ENCODE measurements at regions not wholly inside any gene's neighbourhood (a gene's known extent, or its start where the extent isn't known, plus 50 kb on each side); places are given as distances from the start of the nearest gene placed in this dataset.

DNA sequence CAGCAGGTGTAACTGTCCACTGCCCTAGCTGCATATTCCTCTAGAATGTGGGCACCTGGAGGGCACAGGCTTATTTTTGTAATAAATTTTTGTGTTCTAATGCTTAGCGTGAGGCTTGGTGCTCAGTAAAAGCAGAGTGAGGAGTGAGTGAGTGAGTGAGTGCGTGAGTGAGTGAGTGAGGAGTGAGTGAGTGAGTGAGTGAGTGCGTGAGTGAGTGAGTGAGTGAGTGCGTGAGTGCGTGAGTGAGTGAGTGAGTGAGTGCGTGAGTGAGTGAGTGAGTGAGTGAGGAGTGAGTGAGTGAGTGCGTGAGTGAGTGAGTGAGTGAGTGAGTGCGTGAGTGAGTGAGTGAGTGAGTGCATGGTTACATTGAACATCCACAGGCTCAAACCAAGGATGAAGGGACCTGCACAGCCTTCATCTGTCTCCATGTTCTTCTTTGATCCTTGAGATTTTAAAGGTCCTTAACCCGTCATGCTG lies 371.5 kb downstream of the MED10 start:
- no peak overlapping the region for H3K18ac ChIP-seq (ENCODE audit: insufficient read length, low read depth, low read length)
- no CpG with 5 or more reads among the region's 9 CpGs for WGBS (ENCODE audit: extremely low coverage, insufficient read length, low lambda C conversion rate)
- H3K27me3 Mint-ChIP-seq (ENCODE audit: low read depth) = peaks cover 20% of the 10 kb centered on the region
- no peak overlapping the region for H2BK20ac ChIP-seq (ENCODE audit: low read depth, low read length, poor library complexity, severe bottlenecking)
- no peak overlapping the region for H2AK5ac ChIP-seq (ENCODE audit: insufficient read length, low read length)
- no peak overlapping the region for H2BK120ac ChIP-seq (ENCODE audit: low read depth, low read length, poor library complexity, severe bottlenecking)
- no peaks in the 10 kb centered on the region for H4K20me1 ChIP-seq (ENCODE audit: control insufficient read depth, insufficient read depth, insufficient read length)
- H2AFZ ChIP-seq (ENCODE audit: low read length) = no peak overlapping the region
- H4K8ac ChIP-seq (replicated peaks; ENCODE audit: insufficient read length, low read depth, low read length) = no peak overlapping the region
- TF ChIP-seq, protein P1, sequence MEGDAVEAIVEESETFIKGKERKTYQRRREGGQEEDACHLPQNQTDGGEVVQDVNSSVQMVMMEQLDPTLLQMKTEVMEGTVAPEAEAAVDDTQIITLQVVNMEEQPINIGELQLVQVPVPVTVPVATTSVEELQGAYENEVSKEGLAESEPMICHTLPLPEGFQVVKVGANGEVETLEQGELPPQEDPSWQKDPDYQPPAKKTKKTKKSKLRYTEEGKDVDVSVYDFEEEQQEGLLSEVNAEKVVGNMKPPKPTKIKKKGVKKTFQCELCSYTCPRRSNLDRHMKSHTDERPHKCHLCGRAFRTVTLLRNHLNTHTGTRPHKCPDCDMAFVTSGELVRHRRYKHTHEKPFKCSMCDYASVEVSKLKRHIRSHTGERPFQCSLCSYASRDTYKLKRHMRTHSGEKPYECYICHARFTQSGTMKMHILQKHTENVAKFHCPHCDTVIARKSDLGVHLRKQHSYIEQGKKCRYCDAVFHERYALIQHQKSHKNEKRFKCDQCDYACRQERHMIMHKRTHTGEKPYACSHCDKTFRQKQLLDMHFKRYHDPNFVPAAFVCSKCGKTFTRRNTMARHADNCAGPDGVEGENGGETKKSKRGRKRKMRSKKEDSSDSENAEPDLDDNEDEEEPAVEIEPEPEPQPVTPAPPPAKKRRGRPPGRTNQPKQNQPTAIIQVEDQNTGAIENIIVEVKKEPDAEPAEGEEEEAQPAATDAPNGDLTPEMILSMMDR (conservative IDR thresholded peaks at IDR 0.05) = no peak
- no peak overlapping the region for H2BK5ac ChIP-seq (ENCODE audit: insufficient read length, low read length)
- no peak overlapping the region for H3K4ac ChIP-seq (ENCODE audit: low read depth, low read length)
- H3K36me3 Mint-ChIP-seq (ENCODE audit: insufficient read depth in 1 of 3, low read depth in 3 of 3) = peaks cover 0 to 10% (median 9%) of the 10 kb centered on the region in 3 experiments; a peak in 2 of 7 replicates
- no peak overlapping the region for H3K14ac ChIP-seq (ENCODE audit: insufficient read depth, low read length)
- no peak overlapping the region for H2BK12ac ChIP-seq (ENCODE audit: insufficient read length, low read depth, low read length)
- H3K79me2 ChIP-seq (ENCODE audit: insufficient read depth, low read length) = no peaks in the 10 kb centered on the region
- no peak for DNase-seq
- H3K56ac ChIP-seq (ENCODE audit: insufficient read length, low read depth, low read length) = no peak overlapping the region
- no peak overlapping the region for H3K9ac ChIP-seq (ENCODE audit: extremely low read depth, insufficient read length, low read length)
- no peaks in the 10 kb centered on the region for H3K4me1 Mint-ChIP-seq
- no peak overlapping the region for H3K4me2 ChIP-seq (ENCODE audit: insufficient read depth, insufficient read length, low read length)
- no peaks in the 10 kb centered on the region for H3K9me3 ChIP-seq (ENCODE audit: control insufficient read depth, low read depth, low read length)
- no peaks in the 10 kb centered on the region for H3K27me3 ChIP-seq (ENCODE audit: insufficient read depth, low read length)
- H3K4me1 ChIP-seq (ENCODE audit: insufficient read depth, low read length) = no peaks in the 10 kb centered on the region
- no peak overlapping the region for H3T11ph ChIP-seq (ENCODE audit: low read length)
- no peak overlapping the region for H3K27ac Mint-ChIP-seq
- H3K23me2 ChIP-seq (ENCODE audit: insufficient read length, low read depth, low read length, poor library complexity, severe bottlenecking) = no peaks in the 10 kb centered on the region
- no peaks in the 10 kb centered on the region for H3K79me1 ChIP-seq (ENCODE audit: insufficient read depth, low read depth, low read length, poor library complexity, severe bottlenecking)
- H3K27ac ChIP-seq (ENCODE audit: insufficient read length, low read depth, low read length) = no peak overlapping the region
- no peak overlapping the region for H4K5ac ChIP-seq (ENCODE audit: insufficient read length, low read depth, low read length)
- no peak overlapping the region for H4K91ac ChIP-seq (ENCODE audit: insufficient read length, low read depth, low read length)
- H3K9me3 Mint-ChIP-seq = peaks cover 10 to 14% of the 10 kb centered on the region in 2 experiments
- H3K23ac ChIP-seq (ENCODE audit: insufficient read length, low read depth, low read length) = no peak overlapping the region
- H3K4me3 Mint-ChIP-seq = no peak overlapping the region
- H2BK15ac ChIP-seq (ENCODE audit: low read depth, low read length) = no peak overlapping the region
